ENCODE measurements at regions not wholly inside any gene's neighbourhood (a gene's known extent, or its start where the extent isn't known, plus 50 kb on each side); places are given as distances from the start of the nearest gene placed in this dataset.
A peak's percentile ranks its signal among the peaks of the same experiment; 100 is the strongest.

GRCh38 chr1:234699795-234700665 is 90.1 kb upstream of the IRF2BP2 start:
- TF ChIP-seq CTCF (IDR thresholded peaks at IDR 0.05; ENCODE audit: poor library complexity, severe bottlenecking), result no peak
- TF ChIP-seq REST (IDR thresholded peaks at IDR 0.05; ENCODE audit: borderline replicate concordance), result peak; percentile 72
- TF ChIP-seq POLR2AphosphoS5 (IDR thresholded peaks at IDR 0.05), result peak; percentile 79
- no peak for TF ChIP-seq EZH2 (IDR thresholded peaks at IDR 0.05; ENCODE audit: borderline replicate concordance, insufficient read depth, low read length, poor library complexity, severe bottlenecking)
- TF ChIP-seq SMC3 (conservative IDR thresholded peaks at IDR 0.05; ENCODE audit: poor library complexity), result peak; percentile 45
- no peak for TF ChIP-seq TAF1 (IDR thresholded peaks at IDR 0.05; ENCODE audit: low read depth)
- TF ChIP-seq RAD21 (conservative IDR thresholded peaks at IDR 0.05), result peak; percentile 40

Data from neural cell (in vitro differentiated cells).